Neural progenitor cell (in vitro differentiated cells): ENCODE measurements at regions not wholly inside any gene's neighbourhood (a gene's known extent, or its start where the extent isn't known, plus 50 kb on each side); places are given as distances from the start of the nearest gene placed in this dataset.

Source experiments
- DNase-seq: peaks from one replicate; pipeline ENCODE4 v3.0.0-alpha.2; 2016; ENCODE audit warnings: low spot score
- H2AFZ ChIP-seq: fragments of 200-600 bp; sonication (generic); replicated peaks from 2 replicates; pipeline ENCODE4 v1.6.1; 2016; ENCODE audit warnings: antibody characterized with exemption
- H3F3A ChIP-seq: fragments of 200-600 bp; sonication (generic); 2 replicates; pipeline ENCODE4 v1.6.1; 2016; ENCODE audit warnings: antibody characterized with exemption, low read depth
- H3K27ac ChIP-seq: fragments of 200-600 bp; sonication (generic); 2 replicates; pipeline ENCODE4 v1.5.1; 2016; ENCODE audit warnings: mild to moderate bottlenecking
- H3K27me3 ChIP-seq: fragments of 200-600 bp; sonication (generic); 2 replicates; pipeline ENCODE4 v1.6.1; 2016; ENCODE audit warnings: mild to moderate bottlenecking, moderate library complexity
- H3K36me3 ChIP-seq: fragments of 200-600 bp; sonication (generic); 2 replicates; pipeline ENCODE4 v1.5.1; 2016
- H3K4me1 ChIP-seq: fragments of 200-600 bp; sonication (generic); 2 replicates; pipeline ENCODE4 v1.6.1; 2016; ENCODE audit warnings: mixed run types
- H3K4me2 ChIP-seq: fragments of 200-600 bp; sonication (generic); 2 replicates; pipeline ENCODE4 v1.6.1; 2016
- H3K4me3 ChIP-seq: fragments of 200-600 bp; sonication (generic); 2 replicates; pipeline ENCODE4 v1.5.1; 2016
- H3K79me2 ChIP-seq: fragments of 200-600 bp; sonication (generic); 2 replicates; pipeline ENCODE4 v1.6.1; 2016; ENCODE audit warnings: low read depth
- H3K9ac ChIP-seq: fragments of 200-600 bp; sonication (generic); 2 replicates; pipeline ENCODE4 v1.6.1; 2016
- H3K9me3 ChIP-seq: fragments of 200-600 bp; sonication (generic); 2 replicates; pipeline ENCODE4 v1.5.1; 2016; ENCODE audit warnings: low read depth
- H4K20me1 ChIP-seq: fragments of 200-600 bp; sonication (generic); 2 replicates; pipeline ENCODE4 v1.6.1; 2016; ENCODE audit warnings: low read depth
- H3K27ac Mint-ChIP-seq: 3 replicates; pipeline ENCODE4 v1.8.0; 2021; ENCODE audit warnings: mixed read lengths
- H3K27me3 Mint-ChIP-seq: 2 replicates; pipeline ENCODE4 v1.8.0; 2022; ENCODE audit warnings: low read depth, mild to moderate bottlenecking, inconsistent platforms, moderate library complexity, mixed read lengths; ENCODE audit not compliant: insufficient read depth
- H3K36me3 Mint-ChIP-seq: 3 replicates; pipeline ENCODE4 v1.8.0; 2021; ENCODE audit warnings: mixed read lengths
- H3K4me1 Mint-ChIP-seq: 3 replicates; pipeline ENCODE4 v1.8.0; 2021; ENCODE audit warnings: mixed read lengths
- H3K4me3 Mint-ChIP-seq: 3 replicates; pipeline ENCODE4 v1.8.0; 2021; ENCODE audit warnings: mild to moderate bottlenecking, moderate library complexity, mixed read lengths
- H3K9me3 Mint-ChIP-seq: 3 replicates; pipeline ENCODE4 v1.8.0; 2020; ENCODE audit warnings: mixed read lengths
- CTCF ChIP-seq: fragments of 200-600 bp; sonication (generic); IDR thresholded peaks from 2 replicates; pipeline ENCODE4 v1.5.1; 2017; ENCODE audit warnings: antibody characterized with exemption, mild to moderate bottlenecking
- EZH2 ChIP-seq: fragments of 200-600 bp; sonication (generic); IDR thresholded peaks from 2 replicates; pipeline ENCODE4 v1.6.1; 2017; ENCODE audit warnings: antibody characterized with exemption, mild to moderate bottlenecking, moderate library complexity
- EZH2phosphoT487 ChIP-seq: fragments of 200-600 bp; sonication (generic); IDR thresholded peaks from 2 replicates; pipeline ENCODE4 v1.6.1; 2017; ENCODE audit warnings: antibody characterized with exemption

- Mint-ChIP-seq H3K27me3 (no peaks in the 10 kb centered on the region), H3K9me3 (no peaks in the 10 kb centered on the region), H3K36me3 (no peaks in the 10 kb centered on the region), H3K4me3 (no peak overlapping the region), H3K4me1 (no peaks in the 10 kb centered on the region), H3K27ac (no peak overlapping the region)
- Histone ChIP-seq H3K79me2 (no peaks in the 10 kb centered on the region), H3K4me1 (no peaks in the 10 kb centered on the region), H3K27ac (no peak overlapping the region), H4K20me1 (no peaks in the 10 kb centered on the region), H2AFZ (no peak overlapping the region), H3F3A (no peaks in the 10 kb centered on the region), H3K4me2 (no peak overlapping the region), H3K36me3 (no peaks in the 10 kb centered on the region), H3K27me3 (no peaks in the 10 kb centered on the region), H3K4me3 (no peak overlapping the region), H3K9me3 (no peaks in the 10 kb centered on the region), H3K9ac (no peak overlapping the region)
- no peak for DNase-seq
- no peak for TF ChIP-seq EZH2
- TF ChIP-seq EZH2phosphoT487, result no peak
- no peak for TF ChIP-seq CTCF
Measured at GRCh38 chr2:195606179-195606578, 50.8 kb upstream of the SLC39A10 start.

GRCh38 chr2:195604706-195605105 is 52.3 kb upstream of the SLC39A10 start:
- Histone ChIP-seq H3K27me3 (no peaks in the 10 kb centered on the region), H3K27ac (no peak overlapping the region), H3K9me3 (no peaks in the 10 kb centered on the region), H3K36me3 (no peaks in the 10 kb centered on the region), H3K4me3 (no peak overlapping the region), H3K9ac (no peak overlapping the region), H2AFZ (no peak overlapping the region), H3K4me1 (no peaks in the 10 kb centered on the region), H3K4me2 (no peak overlapping the region), H3F3A (no peaks in the 10 kb centered on the region), H4K20me1 (no peaks in the 10 kb centered on the region), H3K79me2 (no peaks in the 10 kb centered on the region)
- H3K27ac Mint-ChIP-seq, result no peak overlapping the region
- H3K27me3 Mint-ChIP-seq, result no peaks in the 10 kb centered on the region
- TF ChIP-seq EZH2 (no peak), CTCF (no peak), EZH2phosphoT487 (no peak)
- no peaks in the 10 kb centered on the region for H3K4me1 Mint-ChIP-seq
- H3K36me3 Mint-ChIP-seq, result no peaks in the 10 kb centered on the region
- no peaks in the 10 kb centered on the region for H3K9me3 Mint-ChIP-seq
- H3K4me3 Mint-ChIP-seq, result no peak overlapping the region
- no peak for DNase-seq

- H3K36me3 Mint-ChIP-seq, result no peaks in the 10 kb centered on the region
- no peaks in the 10 kb centered on the region for H3K9me3 Mint-ChIP-seq
- Histone ChIP-seq H3K4me3 (no peak overlapping the region), H3K36me3 (no peaks in the 10 kb centered on the region), H2AFZ (no peak overlapping the region), H3K27ac (no peak overlapping the region), H3K9me3 (no peaks in the 10 kb centered on the region), H3K4me1 (no peaks in the 10 kb centered on the region), H3F3A (no peaks in the 10 kb centered on the region), H3K4me2 (no peak overlapping the region), H3K79me2 (no peaks in the 10 kb centered on the region), H3K27me3 (no peaks in the 10 kb centered on the region), H4K20me1 (no peaks in the 10 kb centered on the region), H3K9ac (no peak overlapping the region)
- no peaks in the 10 kb centered on the region for H3K27me3 Mint-ChIP-seq
- no peak for DNase-seq
- no peak for TF ChIP-seq EZH2
- TF ChIP-seq CTCF, result no peak
- no peak for TF ChIP-seq EZH2phosphoT487
- no peaks in the 10 kb centered on the region for H3K4me1 Mint-ChIP-seq
- H3K4me3 Mint-ChIP-seq, result no peak overlapping the region
- no peak overlapping the region for H3K27ac Mint-ChIP-seq
Measured at GRCh38 chr2:195603998-195604397, 53.0 kb upstream of the SLC39A10 start.

GRCh38 chr2:195603408-195603807 is 53.6 kb upstream of the SLC39A10 start:
- no peak overlapping the region for H3K27ac Mint-ChIP-seq
- no peaks in the 10 kb centered on the region for H3K36me3 Mint-ChIP-seq
- no peaks in the 10 kb centered on the region for H4K20me1 ChIP-seq
- no peaks in the 10 kb centered on the region for H3F3A ChIP-seq
- no peaks in the 10 kb centered on the region for H3K4me1 ChIP-seq
- H3K9me3 Mint-ChIP-seq, result no peaks in the 10 kb centered on the region
- no peaks in the 10 kb centered on the region for H3K36me3 ChIP-seq
- no peak overlapping the region for H3K4me2 ChIP-seq
- H3K27ac ChIP-seq, result no peak overlapping the region
- no peaks in the 10 kb centered on the region for H3K27me3 Mint-ChIP-seq
- no peak for DNase-seq
- no peak overlapping the region for H3K9ac ChIP-seq
- no peaks in the 10 kb centered on the region for H3K9me3 ChIP-seq
- no peaks in the 10 kb centered on the region for H3K4me1 Mint-ChIP-seq
- H2AFZ ChIP-seq, result no peak overlapping the region
- no peak overlapping the region for H3K4me3 Mint-ChIP-seq
- TF ChIP-seq EZH2phosphoT487 (no peak), CTCF (no peak), EZH2 (no peak)
- no peaks in the 10 kb centered on the region for H3K79me2 ChIP-seq
- H3K27me3 ChIP-seq, result no peaks in the 10 kb centered on the region
- H3K4me3 ChIP-seq, result no peak overlapping the region
